GM18519 (cell line): ENCODE measurements at regions not wholly inside any gene's neighbourhood (a gene's known extent, or its start where the extent isn't known, plus 50 kb on each side); places are given as distances from the start of the nearest gene placed in this dataset.

Experiments
- ATAC-seq: cut with Tn5 transposase; IDR thresholded peaks from one replicate; pipeline ENCODE4 v1.9.1; 2021; ENCODE audit warnings: mild to moderate bottlenecking, moderate library complexity; ENCODE audit not compliant: unreplicated experiment, low FRiP score

DNA sequence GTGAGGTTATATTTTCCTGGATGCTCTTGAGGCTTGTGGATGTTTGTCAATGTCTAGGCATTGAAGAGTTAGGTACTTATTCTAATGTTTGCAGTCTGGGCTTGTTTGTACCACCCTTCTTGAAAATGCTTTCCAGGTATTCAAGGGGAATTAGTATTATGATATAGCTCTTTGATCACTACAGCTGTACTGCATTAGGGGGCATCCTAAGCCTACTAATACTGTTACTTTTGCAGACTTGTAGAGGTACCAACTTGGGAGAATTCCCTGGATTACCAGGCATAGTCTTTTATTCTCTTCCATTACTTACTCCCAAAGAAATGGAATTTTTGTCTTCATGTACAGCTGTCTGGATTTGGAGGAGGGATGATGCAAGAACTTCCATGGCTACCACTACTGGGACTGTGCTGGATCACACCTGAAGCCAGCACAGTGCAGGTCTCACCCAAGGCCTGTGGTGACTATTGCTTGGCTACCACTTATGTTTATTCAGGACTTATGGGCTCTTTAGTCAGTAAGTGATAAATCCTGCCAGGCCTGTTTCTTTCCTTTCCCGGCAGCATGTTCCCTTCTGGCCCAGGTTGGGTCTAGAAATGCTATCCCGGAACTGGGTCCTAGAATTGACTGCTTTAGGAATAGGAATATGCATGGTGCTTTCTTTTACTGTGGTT lies 402.9 kb downstream of the IL20RB start:
- no peak for ATAC-seq

DNA sequence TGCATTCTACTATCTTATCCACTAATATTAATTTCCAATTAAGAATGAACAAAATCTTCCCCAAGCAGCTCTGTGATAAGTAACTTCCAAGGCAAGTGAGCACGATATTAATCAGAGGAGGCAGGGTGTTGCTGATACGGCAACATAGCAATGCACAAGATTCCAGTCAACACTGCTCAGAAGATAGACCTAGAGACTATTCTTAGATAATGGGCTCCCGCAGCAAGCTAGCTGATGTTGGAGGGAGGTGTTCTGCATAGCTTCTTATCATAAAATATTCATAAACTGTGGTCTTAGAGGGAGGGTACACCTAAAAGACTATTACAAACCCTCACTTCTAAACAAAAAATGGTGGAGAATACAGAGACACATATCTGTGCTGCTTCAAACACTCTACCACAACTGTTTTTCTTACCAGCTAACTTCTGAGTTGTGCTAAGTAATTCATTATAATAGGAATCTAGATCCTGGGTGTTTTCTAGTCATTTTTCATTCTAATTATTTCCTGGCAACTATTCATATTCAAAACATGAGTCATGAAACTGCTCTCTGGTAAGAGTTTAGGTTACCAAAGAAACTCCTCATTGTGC lies 382.0 kb upstream of the SOX14 start:
- no peak for ATAC-seq

DNA sequence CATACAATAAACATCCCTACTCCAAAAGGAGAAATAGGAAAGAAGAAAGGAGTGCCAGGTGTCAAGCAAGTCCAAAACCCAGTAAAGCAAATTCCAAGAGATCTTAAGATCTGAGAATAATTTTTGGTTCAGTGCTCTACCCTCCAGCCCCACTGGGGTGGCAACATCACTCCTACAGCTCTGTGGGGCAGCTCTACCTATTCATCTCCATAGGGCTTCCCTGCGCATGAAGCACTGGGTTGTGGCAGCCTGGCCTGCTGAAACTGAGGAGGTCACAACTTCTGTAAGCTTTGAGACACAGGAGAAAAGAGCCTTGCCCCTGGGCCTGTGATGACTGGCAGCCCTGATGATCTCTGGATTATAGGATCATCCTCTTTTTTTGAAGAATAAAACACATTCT lies 378.2 kb upstream of the SOX14 start:
- no peak for ATAC-seq

DNA sequence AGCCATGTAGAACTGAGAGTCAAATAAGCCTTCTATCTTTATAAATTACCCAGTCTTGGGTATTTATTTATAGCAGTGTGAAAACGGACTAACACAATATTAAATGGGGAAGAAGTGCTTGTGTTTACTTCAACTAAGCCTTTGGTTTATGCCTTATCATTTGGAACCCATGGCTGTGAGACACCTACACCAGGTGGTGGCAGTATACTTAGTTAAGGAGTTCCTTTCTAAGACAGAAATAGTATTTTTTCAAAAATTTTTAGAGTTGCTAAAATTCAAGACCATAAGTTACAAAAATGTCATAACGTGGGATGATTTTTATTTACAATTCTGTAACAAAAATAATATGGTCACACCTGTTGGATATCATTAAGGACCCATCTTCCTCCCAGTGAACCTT lies 354.5 kb upstream of the SOX14 start:
- ATAC-seq, result no peak

DNA sequence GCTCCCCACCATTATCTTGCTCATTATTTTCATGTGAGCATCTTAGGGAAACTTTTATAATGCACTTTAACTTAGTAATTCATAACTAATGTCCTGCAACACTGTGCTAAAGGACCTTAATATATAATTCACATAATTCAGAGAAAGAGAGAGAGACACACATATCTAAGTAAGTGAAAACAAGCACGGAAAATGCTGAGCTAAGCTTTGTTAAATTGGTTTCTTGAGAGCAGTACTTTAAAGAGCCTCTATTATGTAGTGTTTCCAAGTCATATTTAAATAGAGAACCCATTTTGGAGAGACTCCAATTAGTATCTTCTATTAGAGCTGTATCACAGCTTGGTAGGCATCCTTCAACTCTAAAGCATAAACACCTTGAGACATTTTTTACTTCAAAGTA lies 354.1 kb upstream of the SOX14 start:
- ATAC-seq, result no peak

DNA sequence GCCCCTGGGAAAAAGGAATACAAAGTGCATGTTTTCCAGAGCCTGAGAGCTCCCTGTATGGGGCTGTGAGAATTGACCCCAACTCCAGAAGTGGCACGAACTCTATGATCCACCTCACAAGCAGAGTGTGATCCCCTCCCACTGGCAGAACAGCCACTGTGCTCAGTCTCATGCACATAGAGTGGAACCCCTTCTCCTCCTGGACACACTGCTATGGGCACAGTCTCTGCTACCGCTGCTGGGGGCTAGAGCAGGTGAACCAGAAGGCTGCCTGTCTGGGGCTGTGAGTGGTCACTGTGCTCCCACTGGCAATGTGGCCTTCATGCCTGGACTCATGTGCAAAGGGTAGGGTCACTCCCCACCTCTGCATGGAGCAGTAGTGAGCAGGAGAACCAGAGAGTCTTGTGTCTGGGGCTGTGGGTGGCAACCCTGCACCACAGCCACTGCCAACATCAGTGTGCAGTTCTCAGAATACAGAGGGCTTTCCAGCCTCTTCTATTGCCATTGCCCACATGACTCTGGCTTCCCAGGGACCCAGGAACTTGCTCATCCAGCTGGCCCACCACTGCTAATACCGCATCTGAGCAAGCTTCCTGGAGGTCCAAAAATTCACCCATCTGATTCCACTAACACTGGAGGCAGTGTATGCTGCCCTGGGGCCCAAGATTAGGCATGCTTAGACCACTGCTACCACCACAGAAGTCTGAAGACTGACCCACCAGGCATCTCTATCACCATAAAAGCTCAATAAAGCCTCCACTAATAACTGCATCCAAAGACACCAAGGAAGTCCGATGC lies 343.7 kb upstream of the SOX14 start:
- ATAC-seq, result no peak

DNA sequence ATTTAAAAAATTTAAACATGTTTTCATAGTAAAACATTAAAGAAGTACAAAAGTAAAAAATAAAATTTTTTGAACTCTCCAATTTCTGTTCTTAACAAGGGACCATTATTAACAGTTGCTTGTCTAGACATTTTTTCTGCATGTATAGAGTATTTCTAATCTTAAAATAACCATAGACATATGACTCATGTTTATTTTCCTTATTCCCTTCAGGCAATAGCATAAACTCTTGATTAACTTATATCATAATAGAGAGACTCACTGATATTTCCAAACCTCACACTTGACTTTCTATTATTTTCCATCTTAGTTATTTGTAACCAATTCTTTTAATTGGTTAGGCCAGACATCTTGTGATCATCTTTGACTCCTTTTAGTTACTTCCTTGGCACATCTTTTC lies 325.6 kb upstream of the SOX14 start:
- ATAC-seq, result no peak

DNA sequence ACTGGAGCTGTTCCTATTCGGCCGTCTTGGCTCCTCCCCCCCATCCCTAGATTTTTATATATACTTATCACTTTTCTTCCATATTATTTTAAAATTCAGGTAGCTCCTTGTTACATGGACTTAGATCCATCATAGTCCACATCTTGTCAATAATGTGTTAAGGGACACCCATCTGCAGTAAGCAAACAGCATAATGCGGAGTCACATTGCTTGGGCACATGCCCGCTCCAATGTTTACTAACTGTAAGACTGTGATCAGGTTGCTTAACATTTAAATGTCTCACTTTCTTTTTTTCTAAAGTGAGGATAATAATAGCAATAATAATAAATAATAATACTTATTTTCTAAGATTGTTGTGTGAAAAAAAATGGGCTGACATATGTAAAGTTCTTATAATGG lies 303.2 kb upstream of the SOX14 start:
- no peak for ATAC-seq

DNA sequence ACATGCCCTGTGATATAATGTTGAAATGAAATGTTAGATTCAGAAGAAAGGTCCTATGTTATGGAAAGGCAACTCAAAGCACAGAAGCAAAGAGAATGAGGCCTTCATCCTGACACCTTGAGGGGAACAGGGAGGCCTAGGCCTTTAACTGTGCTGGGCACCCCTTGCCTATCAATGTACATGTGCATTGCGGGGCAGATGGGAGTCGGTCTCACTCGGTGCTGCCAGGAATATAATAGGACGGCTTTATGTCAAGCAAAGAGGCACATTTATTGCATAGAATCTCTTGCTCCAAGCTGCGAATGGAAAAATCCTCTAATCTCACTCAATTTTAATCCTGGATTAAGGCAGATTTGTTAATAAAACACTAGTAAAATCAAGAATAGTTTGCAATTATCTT lies 301.0 kb upstream of the SOX14 start:
- ATAC-seq, result no peak

DNA sequence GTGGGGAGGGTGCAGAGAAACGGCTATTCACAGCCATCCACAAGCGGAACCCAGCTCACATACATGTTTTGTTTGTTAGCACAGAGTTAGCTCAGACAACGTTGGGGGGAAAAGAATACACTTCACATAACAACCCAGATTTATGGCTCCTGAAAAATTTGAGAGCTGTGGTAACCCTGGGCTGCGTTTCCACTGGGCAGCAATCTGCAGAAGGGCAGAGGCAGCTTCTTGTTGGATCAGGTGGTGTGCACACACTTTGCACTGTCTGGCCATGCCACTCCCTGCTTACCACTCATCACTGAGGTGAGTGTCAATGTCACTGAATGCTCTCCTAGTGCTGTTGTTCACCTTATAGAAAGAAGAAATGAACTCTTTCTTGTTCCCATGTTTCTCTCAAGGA lies 299.8 kb upstream of the SOX14 start:
- ATAC-seq, result no peak

DNA sequence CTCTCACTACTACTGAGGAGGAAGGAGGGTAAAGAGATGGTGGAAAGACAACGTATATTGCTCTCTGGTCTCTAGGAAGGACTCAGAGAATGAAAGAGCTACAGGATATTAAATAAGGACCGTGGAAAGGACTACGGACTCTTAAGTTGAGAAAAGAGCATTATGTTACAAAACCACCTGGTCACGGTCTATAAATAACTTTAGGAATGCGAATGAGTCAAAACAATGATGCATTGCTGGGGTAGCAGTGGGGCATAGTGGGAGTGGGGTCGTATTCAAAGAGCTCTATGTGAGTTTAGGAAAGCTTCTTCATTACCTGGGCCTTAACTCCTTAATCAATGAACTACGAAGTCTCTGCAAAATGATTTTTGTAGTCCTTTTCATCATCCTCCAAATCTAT lies 295.7 kb upstream of the SOX14 start:
- ATAC-seq, result no peak

DNA sequence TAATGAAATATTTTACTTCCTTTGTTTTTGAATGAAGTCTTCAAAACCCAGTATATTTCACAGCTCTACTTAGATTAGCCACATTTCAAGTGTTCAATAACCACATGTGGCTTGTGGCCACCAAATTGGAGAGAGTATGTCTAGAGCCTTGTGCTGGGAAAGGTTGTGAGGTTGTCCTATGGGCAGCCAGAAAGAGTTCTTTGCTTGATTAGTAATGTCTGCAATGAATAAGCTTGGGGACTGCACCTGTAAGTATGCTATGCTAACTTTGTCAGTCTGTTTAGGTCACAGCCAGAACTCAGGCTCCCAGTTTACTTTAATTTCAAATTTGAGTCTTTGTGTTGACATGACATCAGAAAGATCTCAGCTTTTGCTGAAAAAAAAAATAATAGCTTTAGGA lies 294.9 kb upstream of the SOX14 start:
- ATAC-seq, result no peak

DNA sequence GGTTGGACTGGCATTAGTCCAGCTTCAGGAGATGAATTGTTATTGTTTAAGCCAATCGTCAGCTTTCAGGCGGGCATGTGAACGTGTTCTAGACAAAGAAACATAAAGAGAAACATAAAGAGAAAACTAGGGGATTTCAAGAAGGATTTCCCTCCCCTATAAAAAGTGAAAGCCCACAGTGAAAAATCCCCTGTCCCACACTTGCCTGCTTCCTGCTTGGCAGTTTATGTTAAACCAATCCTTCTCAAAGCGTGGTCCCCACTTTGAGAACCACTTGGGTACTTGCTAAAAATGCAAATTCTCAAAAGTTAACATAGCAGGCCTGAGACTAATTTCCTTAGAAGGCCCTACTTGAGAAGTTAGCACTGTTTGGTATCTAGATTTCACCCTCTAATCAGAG lies 293.0 kb upstream of the SOX14 start:
- ATAC-seq, result peak; percentile 41

DNA sequence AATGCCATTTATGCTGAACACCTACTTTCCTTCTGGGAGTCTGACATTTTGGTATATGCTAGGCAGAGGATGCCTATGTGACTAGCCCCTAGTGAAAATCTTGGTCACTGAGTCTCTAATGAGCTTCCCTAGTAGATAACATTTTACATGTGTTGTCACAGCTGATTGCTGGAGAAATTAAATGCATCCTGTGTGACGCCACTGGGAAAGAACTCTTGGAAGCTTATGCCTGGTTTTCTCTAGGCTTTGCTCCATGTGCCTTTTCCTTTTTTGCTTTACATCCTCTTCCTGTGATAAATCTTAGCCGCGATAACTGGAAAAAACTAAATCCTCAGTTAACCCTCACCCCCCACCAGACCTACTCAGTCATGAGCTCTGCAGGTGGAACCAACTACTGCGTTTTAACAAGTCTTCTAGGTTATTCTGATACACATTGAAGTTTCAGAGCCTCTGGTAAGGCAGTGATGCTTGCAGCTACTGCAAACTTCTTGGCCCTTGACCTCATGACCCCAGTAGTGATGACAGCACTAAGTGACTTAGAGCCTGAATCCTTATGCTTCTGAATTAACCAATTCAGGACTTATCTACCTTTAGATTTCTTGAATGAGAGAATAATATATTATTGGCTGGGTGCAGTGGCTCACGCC lies 292.4 kb upstream of the SOX14 start:
- no peak for ATAC-seq

DNA sequence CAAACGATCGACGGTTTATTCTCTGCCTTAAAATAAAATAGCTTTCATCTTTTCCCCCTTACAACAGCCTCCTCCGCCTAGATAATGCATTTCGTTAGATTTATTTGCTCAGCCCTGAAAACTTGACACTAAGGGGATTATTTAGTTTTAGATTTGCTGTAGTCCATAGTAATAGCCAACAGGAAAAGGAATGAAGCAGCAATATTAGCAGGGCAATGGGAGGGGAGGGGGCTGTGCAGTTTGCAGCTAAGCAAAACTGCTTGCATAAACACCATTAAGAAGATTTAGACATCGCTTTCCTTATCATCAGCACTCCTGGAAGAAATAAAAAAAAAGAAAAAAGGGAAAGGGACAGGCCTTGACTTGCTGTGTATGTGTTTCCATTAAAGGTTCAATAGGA lies 286.5 kb upstream of the SOX14 start:
- ATAC-seq, result no peak

DNA sequence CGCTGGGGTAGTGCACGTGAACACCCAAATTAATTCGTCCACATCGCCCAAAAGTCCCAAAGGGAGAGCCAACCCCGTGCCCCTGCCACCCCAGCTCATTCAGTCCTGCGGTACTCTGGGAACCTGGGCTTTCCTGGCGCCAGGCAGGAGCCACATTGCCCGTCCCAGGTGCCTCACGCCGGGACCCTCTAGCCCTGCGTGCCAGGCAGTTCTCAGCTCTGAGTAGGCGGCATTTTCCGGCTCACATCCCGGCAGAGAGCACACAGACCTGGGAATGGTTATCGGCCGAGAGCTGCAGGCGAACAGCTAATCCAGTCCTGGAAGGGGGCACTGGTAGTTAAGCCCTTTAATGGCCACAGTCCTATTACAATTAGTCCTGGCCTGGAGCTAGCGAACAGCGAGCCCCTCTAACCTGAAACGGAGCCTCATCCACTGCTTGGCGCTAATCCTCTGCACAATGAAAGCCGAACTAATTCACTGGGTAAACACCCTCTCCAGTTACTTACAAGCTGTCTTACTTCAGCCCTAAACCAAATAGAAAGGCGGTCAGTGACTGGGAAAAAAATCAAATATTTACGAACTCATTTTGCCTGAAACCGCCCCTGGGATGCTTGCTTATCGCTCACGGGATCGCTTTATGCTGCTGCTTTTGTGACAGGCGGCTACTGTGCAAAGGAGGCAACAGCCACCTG lies 254.6 kb upstream of the SOX14 start:
- no peak for ATAC-seq

DNA sequence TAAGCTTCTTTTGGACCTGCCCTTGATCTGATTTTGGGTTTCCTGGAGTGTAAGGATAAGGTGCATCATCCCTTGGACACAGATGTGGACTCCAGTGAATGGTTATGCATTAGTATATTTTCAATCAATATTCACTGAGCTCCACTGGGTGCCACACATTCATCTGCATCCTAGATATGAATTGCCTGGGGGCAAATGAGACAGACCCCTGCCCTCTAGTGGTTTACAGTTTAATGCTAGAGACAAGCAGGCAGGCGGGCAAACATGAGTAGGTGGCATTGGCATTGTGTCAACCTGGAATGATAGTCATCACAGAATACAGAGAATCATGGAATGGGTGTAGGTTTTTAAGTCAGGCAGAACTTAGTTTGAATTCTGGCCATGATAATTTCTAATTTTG lies 252.5 kb upstream of the SOX14 start:
- no peak for ATAC-seq

DNA sequence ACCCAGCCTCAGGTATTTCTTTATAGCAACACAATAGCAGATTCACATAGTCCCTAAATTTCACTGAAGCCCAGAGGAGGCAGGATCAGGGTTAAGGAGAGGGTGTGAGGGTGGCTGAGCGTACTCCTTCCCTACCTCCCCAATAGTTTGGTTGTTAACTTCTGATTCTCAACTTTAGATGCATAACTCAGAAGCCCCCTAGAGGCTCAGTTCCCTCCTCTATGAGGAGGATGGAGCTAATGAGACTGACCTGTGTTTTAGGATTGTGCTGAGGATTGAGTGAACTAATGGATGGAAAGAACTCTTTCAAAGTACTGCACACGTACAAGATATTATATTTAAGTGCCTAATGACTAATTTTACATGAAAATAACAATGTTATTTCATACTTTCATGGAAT lies 249.3 kb upstream of the SOX14 start:
- ATAC-seq, result no peak

DNA sequence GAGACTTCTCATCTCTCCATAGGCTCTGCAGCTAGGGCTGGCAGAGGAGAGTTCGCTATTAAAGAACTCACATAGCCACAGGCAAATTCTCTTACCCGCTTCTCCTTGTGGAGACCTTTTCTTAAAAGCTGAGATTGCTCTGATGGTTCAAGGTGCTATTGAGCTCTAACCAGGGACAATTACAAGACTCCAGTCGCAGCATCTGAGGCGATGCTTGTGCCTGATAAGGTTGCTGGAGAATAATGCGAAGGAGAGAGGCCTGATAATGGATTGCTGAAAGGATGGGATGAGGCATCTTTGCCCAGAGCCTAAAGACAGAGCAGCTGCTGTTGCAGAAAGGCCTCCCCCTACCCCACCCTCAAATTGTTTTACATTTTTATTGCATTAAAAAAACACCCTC lies 244.5 kb upstream of the SOX14 start:
- ATAC-seq, result no peak

DNA sequence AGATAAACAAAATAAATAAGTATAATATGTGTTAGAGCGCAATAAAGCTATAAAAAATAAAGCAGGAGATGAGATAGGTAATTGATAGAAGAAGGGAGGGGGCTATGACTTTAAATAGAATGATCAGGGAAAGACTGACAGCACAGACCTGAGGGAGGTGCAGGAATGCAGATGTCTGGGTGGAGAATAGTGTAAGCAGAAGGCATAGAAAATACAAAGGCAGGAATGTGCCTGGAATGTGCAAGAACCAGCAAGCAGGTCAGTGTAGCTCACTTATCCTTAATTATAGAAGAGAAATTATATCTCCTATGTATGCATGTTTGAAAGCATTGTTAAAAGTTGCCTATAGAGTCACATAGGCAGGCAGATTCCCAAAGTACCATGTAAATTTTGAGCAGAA lies 239.4 kb upstream of the SOX14 start:
- no peak for ATAC-seq

DNA sequence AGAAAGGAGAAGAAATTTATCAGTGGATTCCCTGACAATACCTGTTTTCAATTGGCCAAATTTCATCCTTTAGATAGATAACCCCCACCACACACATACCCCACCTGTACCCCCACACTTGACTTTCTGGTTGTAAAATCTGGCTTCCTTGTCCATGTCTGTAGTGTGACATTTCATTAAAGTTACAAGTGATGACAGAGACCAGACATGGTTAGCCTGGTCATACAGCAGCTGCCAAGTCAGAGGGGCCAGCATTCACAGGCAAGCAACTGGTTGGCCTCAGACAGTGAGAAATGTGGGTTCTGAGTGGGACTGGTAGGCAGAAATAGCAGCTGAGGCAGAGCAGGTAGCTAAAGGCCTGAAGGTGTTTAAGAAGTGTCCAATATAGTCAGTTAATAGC lies 238.6 kb upstream of the SOX14 start:
- ATAC-seq, result no peak
